Calu3 (cell line): ENCODE measurements at regions not wholly inside any gene's neighbourhood (a gene's known extent, or its start where the extent isn't known, plus 50 kb on each side); places are given as distances from the start of the nearest gene placed in this dataset.

ENCODE experiments used
- BruUV-seq: library from RNA; stranded (reverse); fragments of 400-500 nt; replicated peaks from 2 replicates; lab custom pipeline; 2021; lab: Mats Ljungman, UMichigan
- CTCF ChIA-PET: fragments of 300-600 bp; sonication (Branson Sonifier 250); formaldehyde crosslinking; loops from one replicate; lab custom pipeline; 2022; ENCODE audit warnings: antibody characterized with exemption; lab: Charles Lee
- DNase-seq: peaks from one replicate; pipeline ENCODE4 v3.0.0; 2022
- H3K27ac Mint-ChIP-seq: one replicate; pipeline ENCODE4 v1.8.0; 2022; ENCODE audit warnings: mixed read lengths; ENCODE audit not compliant: unreplicated experiment
- H3K27me3 Mint-ChIP-seq: one replicate; pipeline ENCODE4 v1.8.0; 2022; ENCODE audit warnings: mixed read lengths; ENCODE audit not compliant: unreplicated experiment
- H3K36me3 Mint-ChIP-seq: one replicate; pipeline ENCODE4 v1.8.0; 2022; ENCODE audit warnings: mild to moderate bottlenecking, moderate library complexity, mixed read lengths; ENCODE audit not compliant: insufficient read depth, unreplicated experiment
- H3K4me1 Mint-ChIP-seq: one replicate; pipeline ENCODE4 v1.8.0; 2022; ENCODE audit warnings: mild to moderate bottlenecking, low read depth, mixed read lengths; ENCODE audit not compliant: unreplicated experiment
- H3K4me3 Mint-ChIP-seq: one replicate; pipeline ENCODE4 v1.8.0; 2022; ENCODE audit warnings: mild to moderate bottlenecking, low read depth, moderate library complexity, mixed read lengths; ENCODE audit not compliant: unreplicated experiment
- H3K9me3 Mint-ChIP-seq: one replicate; pipeline ENCODE4 v1.8.0; 2022; ENCODE audit warnings: low read depth, mixed read lengths; ENCODE audit not compliant: unreplicated experiment
- intact Hi-C: fragments of 100-400 bp; cut with micrococcal nuclease; formaldehyde crosslinking; loops from one replicate; pipeline ENCODE4 v1.10.0; 2022; ENCODE audit not compliant: unreplicated experiment
- TF ChIP-seq, protein P1 (sequence below): fragments of 200-600 bp; IDR thresholded peaks from one replicate; pipeline ENCODE4 v1.8.0; 2022; ENCODE audit warnings: antibody characterized with exemption; ENCODE audit not compliant: unreplicated experiment

DNA sequence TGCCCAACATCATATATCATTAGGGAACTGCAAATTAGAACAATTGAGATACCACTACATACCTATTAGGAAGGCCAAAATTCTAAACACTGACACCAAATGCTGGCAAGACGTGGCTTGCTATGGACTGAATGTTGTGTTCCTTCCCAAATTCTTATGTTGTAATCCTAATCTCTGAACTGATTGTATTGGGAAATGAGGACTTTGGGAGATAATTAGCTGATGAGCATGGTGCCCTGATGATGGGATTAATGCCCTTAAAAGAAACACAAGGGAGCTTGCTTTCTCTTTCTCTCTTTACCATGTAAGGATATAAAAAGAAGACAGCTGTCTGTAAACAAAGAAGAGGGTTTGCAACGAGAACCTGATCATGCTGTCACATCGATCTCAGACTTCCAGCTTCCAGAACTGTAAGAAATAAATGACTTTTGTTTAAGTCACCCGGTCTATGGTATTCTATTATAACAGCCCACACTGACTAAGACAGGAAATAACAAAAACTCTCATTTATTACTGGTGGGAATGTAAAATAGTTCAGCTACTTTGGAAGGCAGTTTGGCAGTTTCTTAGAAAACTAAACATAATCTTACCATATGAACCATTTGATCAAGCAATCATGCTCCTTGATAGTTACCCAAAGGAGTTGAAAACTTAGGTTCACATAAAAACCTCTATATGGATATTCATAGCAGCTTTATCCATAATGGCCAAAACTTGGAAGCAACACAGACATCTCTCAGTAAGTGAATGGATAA lies 458.3 kb upstream of the CBLB start:
- no peaks in the 10 kb centered on the region for H3K36me3 Mint-ChIP-seq
- CTCF ChIA-PET: no interaction called here
- no peak for DNase-seq
- H3K4me3 Mint-ChIP-seq: no peak overlapping the region
- intact Hi-C loops: no loop called here
- H3K27ac Mint-ChIP-seq: no peak overlapping the region
- H3K4me1 Mint-ChIP-seq: no peaks in the 10 kb centered on the region
- H3K9me3 Mint-ChIP-seq: peaks cover 12% of the 10 kb centered on the region
- BruUV-seq: no TSS peak
- TF ChIP-seq, protein P1, sequence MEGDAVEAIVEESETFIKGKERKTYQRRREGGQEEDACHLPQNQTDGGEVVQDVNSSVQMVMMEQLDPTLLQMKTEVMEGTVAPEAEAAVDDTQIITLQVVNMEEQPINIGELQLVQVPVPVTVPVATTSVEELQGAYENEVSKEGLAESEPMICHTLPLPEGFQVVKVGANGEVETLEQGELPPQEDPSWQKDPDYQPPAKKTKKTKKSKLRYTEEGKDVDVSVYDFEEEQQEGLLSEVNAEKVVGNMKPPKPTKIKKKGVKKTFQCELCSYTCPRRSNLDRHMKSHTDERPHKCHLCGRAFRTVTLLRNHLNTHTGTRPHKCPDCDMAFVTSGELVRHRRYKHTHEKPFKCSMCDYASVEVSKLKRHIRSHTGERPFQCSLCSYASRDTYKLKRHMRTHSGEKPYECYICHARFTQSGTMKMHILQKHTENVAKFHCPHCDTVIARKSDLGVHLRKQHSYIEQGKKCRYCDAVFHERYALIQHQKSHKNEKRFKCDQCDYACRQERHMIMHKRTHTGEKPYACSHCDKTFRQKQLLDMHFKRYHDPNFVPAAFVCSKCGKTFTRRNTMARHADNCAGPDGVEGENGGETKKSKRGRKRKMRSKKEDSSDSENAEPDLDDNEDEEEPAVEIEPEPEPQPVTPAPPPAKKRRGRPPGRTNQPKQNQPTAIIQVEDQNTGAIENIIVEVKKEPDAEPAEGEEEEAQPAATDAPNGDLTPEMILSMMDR: no peak
- no peaks in the 10 kb centered on the region for H3K27me3 Mint-ChIP-seq

DNA sequence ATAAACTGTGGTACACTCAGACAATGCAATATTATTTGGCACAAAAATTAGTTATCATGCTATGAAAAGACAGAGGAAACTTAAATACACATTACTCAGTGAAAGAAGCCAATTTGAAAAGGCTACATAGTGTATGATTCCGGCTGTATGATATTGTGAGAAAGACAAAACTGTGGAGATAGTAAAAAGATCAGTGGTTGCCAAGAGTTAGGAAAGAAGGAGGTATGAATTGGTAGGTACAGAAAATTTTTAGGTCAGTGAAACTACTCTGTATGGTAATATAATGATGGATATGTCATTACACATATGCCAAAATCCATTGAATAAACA lies 458.8 kb upstream of the CBLB start:
- Mint-ChIP-seq H3K9me3 (peaks cover 12% of the 10 kb centered on the region), H3K27ac (no peak overlapping the region), H3K4me3 (no peak overlapping the region), H3K27me3 (no peaks in the 10 kb centered on the region), H3K36me3 (no peaks in the 10 kb centered on the region), H3K4me1 (peaks cover 2% of the 10 kb centered on the region)
- no peak for DNase-seq
- BruUV-seq: no TSS peak
- TF ChIP-seq, protein P1: no peak
- CTCF ChIA-PET: no interaction called here
- intact Hi-C loops: no loop called here

DNA sequence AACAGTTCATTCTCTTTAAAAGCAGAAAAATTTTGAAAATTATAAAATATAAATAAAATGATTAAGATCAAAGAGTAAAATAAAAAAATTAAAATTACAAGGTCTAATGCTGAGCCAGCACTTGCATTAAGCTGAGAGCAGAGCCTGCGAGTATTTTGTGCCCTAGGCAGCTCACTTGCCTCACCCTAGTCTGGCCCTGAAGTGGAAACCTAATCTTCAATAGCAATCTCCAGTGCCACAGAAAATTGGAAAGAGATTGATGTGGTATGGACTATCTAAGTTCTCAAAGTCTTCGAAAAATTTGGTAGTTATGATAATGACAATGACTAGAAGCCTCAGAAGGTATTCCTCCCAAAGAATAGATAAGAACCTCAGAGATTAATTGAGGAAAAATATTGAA lies 459.4 kb upstream of the CBLB start:
- H3K4me1 Mint-ChIP-seq: peaks cover 8% of the 10 kb centered on the region
- intact Hi-C loops: no loop called here
- TF ChIP-seq, protein P1: no peak
- no peak overlapping the region for H3K4me3 Mint-ChIP-seq
- CTCF ChIA-PET: no interaction called here
- H3K27ac Mint-ChIP-seq: no peak overlapping the region
- no TSS peak for BruUV-seq
- peaks cover 12% of the 10 kb centered on the region for H3K9me3 Mint-ChIP-seq
- H3K36me3 Mint-ChIP-seq: peaks cover 4% of the 10 kb centered on the region
- H3K27me3 Mint-ChIP-seq: no peaks in the 10 kb centered on the region
- DNase-seq: no peak

DNA sequence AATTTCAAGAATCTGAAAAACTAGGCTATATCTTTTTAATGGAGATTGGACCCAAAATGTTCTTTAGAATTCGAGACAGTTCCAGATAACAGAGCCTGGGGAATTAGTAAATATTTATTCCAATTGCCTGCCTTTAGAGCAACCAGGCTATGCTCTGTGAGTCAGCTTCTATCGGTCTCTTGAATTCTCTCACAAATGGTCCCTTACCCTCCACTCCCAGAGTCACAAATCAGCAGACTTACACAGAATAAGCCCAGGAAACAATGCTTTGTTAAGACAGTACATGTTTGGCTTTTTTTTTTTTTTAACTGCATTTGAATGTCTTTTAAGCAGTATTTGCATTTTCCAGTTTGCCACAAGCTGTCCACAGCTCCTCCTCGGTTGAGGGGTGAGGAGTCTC lies 460.7 kb upstream of the CBLB start:
- CTCF ChIA-PET: interaction anchor here (0.7 kb wide), 1 partner anchor 505 kb away, joined by 6 read pairs; no protein-coding TSS in a partner anchor
- TF ChIP-seq, protein P1: no peak
- no peaks in the 10 kb centered on the region for H3K27me3 Mint-ChIP-seq
- peaks cover 21% of the 10 kb centered on the region for H3K4me1 Mint-ChIP-seq
- no TSS peak for BruUV-seq
- H3K27ac Mint-ChIP-seq: no peak overlapping the region
- peaks cover 4% of the 10 kb centered on the region for H3K9me3 Mint-ChIP-seq
- H3K36me3 Mint-ChIP-seq: peaks cover 4% of the 10 kb centered on the region
- no peak overlapping the region for H3K4me3 Mint-ChIP-seq
- no peak for DNase-seq
- intact Hi-C loops: no loop called here
